IPS DF 19.7 (cell line): ENCODE measurements at regions not wholly inside any gene's neighbourhood (a gene's known extent, or its start where the extent isn't known, plus 50 kb on each side); places are given as distances from the start of the nearest gene placed in this dataset.
"Not testable (repeated sequence)": the region's sequence is repeated elsewhere in the genome, so short reads cannot be mapped to it uniquely, and the experiment has no call there.

Experiments
- DNase-seq: peaks from one replicate; pipeline ENCODE4 v3.0.0-alpha.2; 2013; ENCODE audit warnings: low read depth, low spot score

DNA sequence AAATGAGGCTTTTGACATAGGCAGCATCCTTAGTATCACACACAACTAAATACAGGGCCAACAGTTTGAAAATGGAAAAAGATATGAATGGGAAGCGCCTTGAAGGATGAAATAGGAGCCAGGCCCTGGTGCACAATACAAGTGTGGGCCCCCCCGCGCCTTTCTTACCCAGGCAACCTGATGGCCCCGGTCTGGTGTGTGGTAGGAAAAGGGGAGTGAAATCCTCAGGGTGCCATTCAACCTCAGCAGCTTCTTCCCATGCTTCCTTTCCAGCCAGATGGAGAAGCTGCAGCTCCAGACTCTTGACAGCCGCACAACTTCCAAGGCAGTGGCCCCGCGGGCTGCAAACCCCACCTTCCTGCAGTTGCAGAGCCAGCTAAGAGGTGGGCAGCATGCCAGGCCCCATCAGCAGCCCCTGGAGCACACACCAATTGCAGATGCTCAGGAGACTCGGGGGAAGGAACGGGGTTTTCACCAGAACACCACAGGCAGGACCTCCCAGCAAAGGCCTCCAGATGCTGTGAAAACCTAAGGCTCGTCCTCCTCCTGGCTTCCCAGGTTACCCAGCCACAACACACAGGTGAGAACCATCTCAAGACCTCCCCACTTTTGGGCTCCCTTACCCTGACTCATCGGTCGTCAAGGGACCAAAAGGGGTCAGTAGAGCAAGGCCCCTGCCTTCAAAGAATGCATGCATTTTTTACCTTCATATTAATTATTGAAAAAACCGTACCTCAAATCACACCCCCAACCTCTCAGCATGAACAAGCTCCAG is 101.6 kb downstream of the CPN2 start:
- no peak for DNase-seq

DNA sequence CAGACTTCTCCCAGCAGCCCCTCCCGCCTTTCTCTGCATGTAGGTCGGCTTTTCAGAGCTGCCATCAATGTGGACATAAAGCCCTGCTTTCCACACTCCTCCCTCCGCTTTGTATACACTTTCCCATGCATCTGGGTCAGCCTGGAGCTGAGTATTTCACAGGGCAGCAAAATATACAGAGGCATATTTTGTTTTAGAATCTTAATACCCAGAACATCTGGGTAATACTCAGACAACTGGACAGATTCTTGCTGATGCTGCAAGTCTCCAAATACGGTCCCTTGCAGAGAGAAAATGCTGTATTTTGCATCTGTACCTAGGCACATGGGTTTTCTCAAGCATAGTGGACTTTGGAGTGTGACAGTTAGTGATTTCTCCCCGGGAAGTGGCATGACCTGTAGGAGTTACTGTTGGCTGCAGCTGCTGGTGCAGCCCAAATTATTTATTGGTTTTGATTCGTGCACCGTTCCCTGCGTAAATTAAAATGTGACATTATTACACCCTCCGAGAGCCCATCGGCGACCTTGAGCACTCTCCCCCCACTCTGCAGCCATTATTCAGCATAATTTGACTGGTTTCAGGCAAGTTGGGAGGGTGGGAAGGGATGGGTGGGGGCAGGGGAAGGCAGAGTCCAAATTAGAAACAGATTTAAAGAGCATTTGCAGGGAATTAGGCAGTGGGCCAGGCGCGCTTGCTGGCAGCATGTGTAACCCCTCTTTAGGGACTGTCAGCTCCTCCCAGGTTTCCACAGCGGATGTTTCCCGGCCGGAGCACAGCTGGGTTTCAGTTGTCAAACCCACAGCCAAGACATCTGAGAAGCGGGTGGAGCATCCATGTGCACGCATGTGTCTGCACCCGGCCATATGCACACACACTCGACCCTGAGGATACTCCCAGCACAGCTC is 100.8 kb downstream of the CPN2 start:
- DNase-seq, result no peak

DNA sequence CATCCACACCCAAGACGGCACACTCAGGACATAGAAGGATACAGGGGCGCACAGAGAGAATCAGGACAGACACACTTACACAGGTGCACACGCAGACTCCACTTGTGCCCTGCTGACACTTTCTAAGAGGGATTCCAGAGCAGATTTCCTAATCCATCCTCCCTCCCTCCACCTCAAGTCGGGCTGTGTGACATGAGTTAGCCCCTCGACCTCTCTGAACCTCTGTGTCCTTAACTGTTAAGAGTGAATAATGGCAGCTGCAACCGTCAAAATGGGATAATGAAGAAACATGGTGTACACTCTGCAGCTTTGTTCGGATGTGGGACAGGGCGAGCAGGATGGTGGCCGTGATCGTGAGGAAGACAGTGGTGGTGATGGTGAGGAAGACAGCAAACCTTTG is 100.1 kb downstream of the CPN2 start:
- no peak for DNase-seq

DNA sequence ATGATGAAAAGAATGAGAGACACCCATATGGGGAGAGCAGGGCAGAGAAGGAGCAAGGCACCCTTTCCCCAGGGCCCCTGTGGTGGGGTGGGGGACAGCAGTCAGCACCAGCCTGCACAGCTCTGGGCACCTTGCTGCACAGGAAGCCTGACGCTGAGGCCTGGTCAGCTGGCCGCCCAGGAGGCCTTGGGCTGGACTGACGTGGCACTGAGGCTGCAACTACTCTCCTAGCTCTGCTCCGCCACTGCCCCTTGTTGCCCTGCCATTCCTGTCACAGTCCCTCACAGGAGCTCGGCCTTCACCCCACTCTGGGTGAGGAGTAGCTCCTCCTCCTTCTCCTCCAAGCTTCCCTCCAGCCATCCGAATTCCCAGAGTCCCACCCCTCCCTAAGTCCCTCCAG is 99.7 kb downstream of the CPN2 start:
- DNase-seq, result no peak

DNA sequence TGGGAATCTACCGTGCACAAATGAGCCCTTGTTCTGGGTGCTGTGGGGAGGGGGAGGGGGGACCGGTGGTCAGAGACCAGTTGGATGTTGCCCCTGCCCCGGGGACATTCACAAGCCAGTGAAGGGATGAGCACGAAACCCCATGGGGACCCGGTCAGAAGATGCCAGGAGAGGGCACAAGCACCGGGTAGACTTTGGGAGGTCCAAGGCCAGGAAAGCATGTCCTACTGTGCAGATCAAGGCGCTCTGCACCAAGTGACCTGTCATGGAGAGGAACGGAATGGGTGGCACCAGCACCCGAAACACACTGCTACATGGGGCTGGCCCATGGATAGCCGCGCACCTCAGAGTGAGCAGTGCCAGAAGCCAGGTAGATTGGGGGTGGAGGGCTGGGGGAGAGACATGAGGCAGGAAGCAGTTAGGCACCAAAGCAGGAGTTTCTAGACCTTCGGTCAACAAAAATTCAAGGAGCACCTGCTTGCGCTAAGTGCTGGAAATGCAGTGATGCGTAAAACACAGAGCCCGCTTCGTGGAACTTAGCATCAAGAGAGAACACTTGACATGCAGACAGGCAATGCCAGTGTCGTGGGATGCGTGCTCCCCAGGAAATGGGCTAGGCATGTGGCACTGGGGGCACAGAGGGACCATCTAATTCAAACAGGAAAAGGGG is 99.1 kb downstream of the CPN2 start:
- no peak for DNase-seq

DNA sequence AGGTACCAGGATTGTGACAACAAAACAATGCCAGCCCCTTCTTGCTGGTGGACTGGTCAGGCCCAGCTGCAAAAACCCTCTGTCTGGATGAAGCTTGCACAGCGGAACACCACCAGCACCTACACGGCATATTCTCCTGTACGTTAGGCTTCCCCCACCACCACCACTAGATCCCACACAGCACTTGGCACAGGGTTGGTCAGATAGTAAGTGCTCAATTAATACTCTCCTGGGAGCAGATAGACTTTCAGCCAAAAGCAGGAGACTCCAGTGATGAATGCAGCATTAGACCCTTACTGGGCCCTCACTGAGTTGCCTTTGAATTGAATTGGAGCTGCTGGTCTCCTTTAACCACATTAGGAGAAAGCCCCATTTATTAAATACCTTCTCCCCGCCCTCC is 97.9 kb downstream of the CPN2 start:
- no peak for DNase-seq

DNA sequence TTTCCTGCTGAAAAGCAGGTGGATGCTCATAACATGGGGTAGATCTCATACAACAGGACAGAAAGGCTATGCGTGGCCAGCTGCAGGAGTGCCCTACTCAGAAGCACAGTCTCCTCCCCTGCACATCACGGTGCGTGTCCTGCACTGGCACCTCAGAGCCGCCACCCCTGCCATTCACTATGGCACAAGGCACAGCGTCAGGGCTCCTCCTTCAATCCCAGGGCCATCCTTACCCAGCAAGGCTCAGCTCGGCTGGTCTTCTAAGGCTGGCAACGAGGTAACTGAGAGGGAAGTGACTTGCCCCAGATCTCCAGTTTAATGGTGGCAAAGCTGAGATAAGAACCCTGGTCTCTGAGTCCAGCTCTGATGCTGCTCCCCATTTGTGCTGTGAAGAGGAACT is 97.1 kb downstream of the CPN2 start:
- no peak for DNase-seq

DNA sequence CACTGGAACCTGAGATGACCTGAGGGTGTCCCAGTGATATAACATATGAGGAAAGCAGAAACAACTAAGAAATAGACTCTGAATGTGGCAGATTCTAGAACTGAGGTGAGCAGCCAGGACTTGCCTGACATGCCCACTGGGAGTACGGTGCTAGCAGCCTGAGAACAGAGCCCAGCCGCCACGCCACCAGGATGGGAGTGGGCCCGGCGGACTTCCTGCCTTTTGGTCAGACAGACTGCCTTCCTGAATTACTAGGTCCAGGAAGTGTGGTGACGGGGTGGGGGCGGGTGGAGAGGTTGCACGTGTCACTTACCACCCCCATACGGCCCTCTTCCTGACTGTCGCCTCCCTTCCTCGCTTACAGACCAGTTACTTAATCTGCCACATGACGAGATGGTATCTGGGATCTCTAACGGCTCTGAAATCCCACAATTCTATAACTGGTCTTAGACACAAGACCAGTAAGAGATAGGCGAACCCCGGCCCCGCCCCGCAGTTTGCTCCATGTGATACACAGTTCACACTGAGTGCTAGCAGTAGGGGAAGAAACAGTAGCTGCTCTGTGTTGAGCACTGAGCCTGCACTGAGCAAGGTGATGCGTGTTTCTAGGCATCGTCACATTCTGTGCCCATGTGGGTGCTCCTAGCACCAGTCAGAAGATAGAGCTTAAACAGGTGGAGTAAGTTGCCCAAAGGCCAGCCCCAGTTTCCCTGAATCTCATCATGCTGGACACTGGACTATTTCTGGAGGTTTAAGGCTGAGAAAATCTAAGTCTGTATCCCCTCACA is 95.7 kb downstream of the CPN2 start:
- no peak for DNase-seq

DNA sequence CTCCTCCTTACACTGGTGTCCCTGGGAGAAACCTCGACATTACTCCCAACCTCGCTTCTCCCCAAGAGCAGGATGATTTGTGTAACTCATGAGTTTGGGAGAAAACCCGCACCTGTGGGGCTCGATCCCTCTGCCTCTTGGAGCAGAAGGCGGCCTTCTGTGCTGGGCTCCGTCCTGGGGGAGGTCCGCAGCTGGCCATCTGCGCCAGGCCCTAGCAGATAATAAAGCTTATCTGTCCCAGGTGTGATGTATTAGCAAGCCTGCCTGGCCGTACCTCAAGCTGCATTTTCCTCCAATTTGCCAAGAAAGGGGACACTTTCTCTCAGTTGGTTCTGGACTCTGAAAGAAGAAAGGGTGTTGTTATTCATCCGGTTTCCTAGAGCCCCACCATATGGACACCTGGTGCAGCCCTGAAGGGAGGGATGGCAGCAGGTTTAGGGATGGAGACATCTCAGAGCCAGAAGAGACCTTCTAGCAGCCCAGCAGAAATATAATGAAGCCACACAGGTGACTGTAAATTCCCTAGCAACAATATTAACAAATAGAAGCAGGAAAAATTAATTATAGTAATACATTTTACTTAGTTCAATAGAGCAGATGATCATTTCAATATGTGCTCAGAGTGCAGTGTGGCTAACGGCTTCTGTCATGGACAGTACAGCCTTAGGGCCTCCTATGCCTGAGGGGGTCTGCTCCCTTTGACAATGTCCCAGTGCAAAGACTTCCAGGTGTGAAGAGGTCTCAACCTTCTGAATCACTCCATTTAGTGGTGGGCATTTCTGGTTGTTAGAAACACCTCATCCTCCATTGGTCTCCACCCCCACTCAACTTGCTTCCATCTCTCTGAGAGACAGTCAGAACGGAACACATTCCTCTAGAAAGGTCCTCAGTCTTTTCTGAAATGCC is 94.8 kb downstream of the CPN2 start:
- DNase-seq, result no peak

DNA sequence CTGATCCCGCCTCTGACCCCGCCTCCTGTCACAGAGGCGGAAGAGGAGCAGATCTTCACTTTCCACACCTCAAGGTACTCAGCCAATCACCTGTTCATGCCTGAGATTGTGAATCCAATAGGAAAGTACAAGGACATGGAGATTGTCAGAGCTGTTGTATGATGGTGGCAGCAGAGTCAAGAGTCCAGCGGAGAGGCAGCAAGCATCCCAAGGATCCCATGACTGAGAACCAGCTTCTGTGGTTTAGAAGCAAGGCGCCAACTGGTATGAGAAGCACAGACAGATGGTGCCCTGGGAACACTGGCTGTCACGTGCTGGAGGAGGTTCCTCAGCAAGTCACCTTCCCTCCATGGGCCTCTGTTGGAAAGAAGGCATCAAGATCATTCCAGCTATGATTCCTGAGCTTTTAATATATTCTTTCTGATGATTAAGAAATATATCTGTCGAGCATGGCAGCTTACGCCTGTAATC is 93.9 kb downstream of the CPN2 start:
- DNase-seq, result no peak

DNA sequence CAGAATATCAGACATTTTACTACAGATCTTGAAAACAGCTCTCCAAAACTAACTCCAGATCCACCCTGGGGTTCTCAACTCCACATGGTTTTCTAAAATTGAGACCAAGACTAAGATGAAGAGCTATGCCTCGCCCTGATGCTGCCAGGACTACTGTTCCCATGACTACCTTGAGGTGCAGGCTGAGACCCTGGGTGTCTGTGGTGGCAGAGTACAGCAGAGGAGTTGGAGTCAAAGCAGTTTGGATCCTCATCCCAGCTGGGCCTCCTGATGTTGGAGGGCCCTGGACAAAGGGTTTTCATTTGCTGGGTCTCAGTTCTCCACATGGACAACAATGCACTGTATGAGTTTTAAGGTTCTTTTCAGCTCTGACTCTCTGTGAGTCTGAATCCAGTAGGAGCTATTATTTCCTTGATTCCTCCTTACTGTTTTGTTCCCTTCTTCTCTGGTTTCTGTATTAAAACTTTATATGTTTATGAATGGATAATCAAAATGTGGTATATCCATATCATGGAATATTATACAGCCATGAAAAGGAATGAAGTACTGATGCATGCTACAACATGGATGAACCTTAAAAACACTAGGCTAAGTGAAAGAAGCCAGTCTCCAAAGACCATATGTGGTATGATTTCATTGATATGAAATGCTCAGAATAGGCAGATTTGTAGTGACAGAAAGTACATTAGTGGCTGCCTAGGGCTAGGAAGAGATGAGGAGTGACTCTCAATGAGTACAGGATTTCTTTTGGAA is 93.0 kb downstream of the CPN2 start:
- DNase-seq, result no peak

DNA sequence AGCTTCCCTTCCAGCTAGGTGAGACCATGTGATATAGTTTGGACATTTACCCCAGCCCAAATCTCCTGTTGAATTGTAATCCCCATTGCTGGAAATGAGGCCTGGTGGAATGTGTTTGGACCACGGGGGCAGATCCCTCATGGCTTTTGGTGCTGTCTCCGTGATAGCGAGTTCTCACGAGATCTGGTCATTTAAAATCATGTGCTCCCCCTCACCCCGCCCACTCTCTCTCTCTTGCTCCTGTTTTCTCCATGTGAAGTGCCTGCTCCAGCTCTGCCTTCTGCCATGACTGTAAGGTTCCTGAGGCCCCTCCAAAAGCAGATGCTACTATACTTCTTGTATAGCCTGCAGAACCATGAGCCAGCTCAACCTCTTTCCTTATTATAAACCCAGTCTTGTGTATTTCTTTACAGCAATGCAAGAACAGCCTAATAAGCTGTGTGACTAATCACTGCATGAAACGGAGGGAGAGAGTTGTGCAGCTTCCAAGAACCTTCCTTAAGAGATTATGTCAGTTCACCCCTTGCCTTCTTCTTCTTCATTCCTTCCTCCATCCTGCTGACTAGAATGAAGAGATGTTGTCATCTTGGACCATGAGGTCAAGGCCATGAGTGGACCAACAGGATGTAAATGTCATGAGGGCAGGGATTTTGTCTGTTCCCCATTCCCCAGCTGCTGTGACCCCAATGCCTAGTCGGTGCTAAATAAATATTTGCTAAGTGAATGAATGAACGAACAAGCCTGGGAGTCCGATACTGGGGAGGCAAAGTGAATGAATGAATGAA is 91.0 kb downstream of the CPN2 start:
- no peak for DNase-seq

DNA sequence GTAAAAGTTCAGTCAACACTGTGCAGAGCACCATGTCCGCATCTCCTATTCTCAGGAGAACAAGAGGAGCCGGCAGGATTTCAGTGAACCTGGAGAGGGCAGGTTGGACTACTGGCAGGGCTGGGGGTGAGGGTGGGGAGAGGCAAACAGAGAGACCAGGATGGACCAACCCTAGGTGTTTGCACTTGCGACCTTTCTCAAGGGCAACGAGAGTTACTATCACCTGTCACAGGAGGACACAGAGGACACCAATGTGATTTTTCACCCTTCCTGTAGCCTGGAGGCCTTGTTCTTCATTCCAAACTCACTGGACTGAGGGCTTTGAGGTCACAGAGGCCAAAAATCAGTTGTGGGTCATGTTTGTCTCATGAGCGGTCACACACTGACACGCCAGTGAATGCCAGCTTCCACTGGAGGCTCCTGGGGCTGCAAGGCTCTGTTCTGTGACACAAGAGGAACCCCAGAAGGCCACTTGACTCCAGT is 89.5 kb downstream of the CPN2 start:
- DNase-seq, result no peak

DNA sequence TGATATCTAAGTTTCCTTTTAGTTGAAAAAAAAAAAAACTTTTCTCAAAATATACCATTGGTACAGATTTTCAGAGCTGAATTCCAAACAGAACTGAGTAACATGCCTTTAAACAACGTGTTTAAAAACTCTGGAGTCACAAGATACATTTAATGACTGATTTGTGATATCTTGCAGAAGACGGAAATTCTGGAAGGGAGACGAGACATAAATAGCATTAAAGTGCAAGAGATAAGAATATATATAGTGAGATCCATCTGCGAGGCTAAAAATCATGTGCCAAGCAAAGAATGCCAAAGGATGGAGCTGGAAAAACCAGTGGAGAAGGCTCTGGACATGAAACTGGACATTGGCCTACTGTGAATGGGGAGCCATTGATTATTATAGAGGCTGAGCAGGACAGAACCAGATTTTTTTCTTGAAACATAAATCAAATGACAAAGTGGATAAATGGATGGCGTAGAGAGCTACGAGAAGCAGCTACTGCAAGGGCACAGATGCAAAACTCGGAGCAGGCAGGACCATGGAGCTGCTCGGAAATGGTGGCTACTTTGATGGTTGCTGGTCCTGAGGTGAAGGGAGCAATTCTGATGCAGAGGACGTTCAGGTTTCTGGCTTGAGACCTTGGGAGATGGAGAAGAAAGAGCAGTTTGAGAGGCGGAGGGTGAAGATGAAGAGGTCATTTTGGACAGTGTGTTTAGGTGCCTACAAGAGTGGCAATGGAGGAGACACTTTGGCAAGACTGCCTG is 88.8 kb downstream of the CPN2 start:
- no peak for DNase-seq

DNA sequence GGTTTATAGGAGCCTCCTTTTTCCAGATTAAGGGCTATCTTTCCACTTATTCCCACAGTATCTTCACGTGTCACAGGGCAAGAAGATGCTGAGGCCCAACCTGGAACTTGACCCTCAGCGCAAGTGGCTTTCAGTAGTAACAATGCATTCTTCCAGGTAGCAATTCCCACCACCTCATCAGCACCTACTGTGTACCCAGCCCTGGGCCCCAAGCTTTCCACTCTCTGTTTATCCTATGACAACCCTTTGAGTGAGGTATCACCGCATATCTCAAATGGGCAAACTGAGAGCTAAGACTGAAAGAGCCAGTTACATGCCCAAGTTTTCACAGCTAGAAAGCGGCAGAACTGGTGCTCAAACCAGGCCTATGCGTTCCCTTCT is 88.2 kb downstream of the CPN2 start:
- no peak for DNase-seq

DNA sequence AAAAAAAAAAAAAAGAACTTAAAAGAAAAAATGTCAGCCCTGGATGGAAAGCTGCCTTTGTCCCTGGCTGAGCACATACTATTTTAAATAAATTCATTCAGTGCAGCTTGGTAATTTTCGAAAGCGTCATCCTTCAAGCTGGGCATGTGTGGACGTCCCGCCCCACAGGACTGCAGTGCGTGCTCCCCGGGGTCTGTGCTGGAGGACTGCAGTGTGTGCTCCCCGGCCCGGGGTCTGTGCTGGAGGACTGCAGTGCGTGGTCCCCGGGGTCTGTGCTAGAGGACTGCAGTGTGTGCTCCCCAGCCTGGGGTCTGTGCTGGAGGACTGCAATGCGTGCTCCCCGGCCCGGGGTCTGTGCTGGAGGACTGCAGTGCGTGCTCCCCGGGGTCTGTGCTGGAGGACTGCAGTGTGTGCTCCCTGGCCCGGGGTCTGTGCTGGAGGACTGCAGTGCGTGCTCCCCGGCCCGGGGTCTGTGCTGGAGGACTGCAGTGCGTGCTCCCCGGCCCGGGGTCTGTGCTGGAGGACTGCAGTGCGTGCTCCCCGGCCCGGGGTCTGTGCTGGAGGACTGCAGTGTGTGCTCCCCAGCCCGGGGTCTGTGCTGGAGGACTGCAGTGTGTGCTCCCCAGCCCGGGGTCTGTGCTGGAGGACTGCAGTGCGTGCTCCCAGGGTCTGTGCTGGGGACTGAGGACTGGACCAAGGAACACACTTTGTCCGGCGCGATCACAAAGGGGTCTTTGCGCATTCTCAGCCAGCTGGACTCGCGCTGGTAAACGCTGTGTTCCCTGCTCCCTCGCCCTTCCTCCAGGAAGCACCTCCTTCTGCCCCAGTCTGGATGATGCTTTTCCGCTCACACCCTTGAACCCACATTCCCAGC is 86.3 kb downstream of the CPN2 start:
- not testable (repeated sequence) for DNase-seq

DNA sequence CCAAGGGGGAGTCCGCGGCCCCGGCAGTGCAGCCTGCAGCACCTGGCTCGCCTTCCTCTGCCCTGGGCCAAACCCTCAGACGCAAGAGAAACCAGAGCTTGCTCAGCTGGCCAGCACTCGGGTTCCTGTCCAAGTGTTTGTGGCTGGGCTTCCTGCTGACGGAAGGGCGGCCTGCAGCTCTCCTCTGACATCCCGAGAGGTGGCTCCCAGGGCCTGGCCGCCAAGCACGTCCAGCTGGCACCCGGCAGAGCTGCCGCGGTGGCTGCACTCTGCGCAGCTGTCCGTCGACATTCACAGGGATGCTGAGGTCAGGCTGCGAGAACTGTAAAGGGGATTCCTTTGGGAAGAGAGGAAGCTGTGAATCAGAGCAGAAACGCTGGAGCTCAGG is 85.6 kb downstream of the CPN2 start:
- DNase-seq, result no peak
